ENCODE measurements at regions not wholly inside any gene's neighbourhood (a gene's known extent, or its start where the extent isn't known, plus 50 kb on each side); places are given as distances from the start of the nearest gene placed in this dataset.

GRCh38 chr12:47024463-47024862 lies 55.0 kb upstream of the PCED1B start:
- DNase-seq (ENCODE audit: extremely low read depth, low read depth, low spot score), result no peak

GRCh38 chr12:47025349-47025748 lies 54.1 kb upstream of the PCED1B start:
- no peak for DNase-seq (ENCODE audit: extremely low read depth, low read depth, low spot score)

- DNase-seq (ENCODE audit: extremely low read depth, low read depth, low spot score), result no peak
Observed at GRCh38 chr12:47025798-47026197, 53.6 kb upstream of the PCED1B start.

GRCh38 chr12:47026291-47026690 lies 53.1 kb upstream of the PCED1B start:
- DNase-seq (ENCODE audit: extremely low read depth, low read depth, low spot score), result no peak
